Nucleus accumbens (tissue), 56 donors: ENCODE measurements at regions not wholly inside any gene's neighbourhood (a gene's known extent, or its start where the extent isn't known, plus 50 kb on each side); places are given as distances from the start of the nearest gene placed in this dataset.
"Not testable (repeated sequence)": the region's sequence is repeated elsewhere in the genome, so short reads cannot be mapped to it uniquely, and the experiment has no call there.

Experiments used
- DNase-seq, 56 donors: peaks; one replicate each; lab custom pipeline; 2025; lab: John Stamatoyannopoulos, UW

DNA sequence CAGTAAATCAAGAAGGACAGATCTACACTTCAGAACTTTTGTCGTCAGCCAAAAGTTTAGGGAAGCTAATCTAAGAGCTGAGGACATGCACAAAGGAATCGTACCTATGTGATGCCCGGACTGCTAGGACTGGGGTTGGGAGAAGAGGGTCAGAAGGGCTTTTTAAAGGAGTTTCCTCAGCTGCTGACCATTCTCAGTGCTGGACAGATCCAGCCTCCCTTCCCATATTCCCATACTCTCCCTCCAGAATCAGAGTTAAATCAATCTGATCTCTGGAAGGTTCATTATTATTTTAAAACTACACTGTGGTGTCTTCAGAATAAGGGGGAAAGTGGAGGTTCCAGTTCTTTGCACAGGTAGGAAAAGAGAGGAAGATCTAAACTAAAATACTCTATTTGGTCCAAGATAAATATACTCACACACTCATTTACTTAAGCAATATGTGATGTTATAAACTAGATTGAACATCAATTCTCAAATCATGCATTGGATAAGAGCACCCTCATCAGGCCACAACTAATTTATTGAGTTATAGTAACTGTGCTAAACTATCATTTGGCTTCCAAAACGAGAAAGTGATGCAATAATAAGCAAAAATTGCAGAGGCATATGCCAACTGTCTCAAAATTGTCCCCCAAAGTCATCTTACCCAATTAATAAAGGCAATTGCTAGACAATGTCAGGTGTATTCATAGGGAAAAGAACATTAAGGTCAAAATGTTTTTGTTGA, 124.7 kb downstream of the HNRNPD start:
- no peak for DNase-seq

DNA sequence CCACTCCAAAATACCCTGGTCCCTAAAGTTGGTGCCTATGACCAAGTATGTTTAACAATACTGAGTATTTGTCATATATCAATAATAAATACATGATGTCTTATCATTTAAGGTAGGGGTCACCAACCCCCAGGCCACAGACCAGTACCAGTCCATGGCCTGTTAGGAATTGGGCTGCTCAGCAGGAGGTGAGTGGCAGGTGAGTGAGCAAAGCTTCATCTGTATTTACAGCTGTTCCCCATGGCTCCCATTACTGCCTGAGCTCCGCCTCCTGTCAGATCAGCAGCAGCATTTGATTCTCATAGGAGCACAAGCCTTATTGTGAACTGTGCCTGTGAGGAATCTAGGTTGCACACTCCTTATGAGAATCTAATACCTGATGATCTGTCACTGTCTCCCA, 126.2 kb downstream of the HNRNPD start:
- no peak for DNase-seq

DNA sequence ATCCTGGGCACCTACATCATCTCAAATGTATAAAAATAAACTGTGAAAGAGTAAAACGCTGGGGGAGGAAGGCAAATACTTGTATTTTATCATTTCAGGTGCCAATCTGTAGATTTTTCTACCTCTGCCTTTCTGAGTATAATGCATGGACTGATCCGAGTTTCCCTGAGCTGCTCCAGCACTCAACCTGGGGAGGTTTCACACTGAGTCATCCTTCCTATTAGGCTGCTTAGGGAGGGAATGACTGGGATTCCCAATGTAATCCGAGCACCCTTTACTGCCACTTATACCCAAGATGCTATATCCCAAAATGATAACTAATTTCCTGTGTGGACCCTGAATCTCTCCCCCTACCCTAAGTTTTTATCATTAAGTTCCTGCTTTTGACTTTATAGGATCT, 126.6 kb downstream of the HNRNPD start:
- peak in 3 of 56 donors; percentile 0 to 3 (median 3) for DNase-seq

DNA sequence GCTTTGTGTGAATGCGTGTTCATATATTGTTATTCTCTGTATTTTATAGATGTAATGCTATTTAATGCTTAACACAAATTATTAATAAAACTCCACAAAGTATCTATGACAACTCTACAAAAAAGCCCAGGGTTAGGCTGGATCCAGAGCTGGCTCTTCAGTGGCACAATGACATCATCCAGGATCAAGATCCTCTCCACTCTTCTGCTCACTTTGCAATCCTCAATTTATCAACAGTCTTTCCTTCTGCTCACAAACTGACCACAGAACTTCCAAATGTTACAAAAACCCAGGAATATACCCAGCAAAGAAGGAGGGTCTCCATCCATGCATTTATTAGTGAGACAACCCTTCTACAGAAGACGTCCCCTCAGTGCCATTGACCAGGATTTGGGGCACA, 132.3 kb downstream of the HNRNPD start:
- no peak for DNase-seq

DNA sequence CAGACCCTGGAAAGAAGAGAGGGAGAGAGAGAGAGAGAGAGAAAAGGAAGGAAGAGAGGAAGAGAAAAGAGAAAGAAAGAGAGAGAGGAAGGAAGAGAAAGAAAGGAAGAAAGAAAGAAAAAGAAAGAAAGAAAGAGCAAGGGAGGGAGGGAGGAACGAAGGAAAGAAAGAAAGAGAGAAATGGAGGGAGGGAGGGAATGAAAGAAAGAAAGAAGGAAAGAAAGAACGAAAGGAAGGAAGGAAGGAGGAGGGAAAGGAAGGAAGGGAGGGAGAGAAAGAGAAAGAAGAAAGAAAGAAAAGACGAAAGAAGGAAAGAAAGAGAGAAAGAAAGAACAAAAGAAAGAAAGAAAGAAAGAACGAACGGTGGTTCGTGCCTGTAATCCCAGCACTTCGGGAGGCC, 133.4 kb downstream of the HNRNPD start:
- no peak for DNase-seq

DNA sequence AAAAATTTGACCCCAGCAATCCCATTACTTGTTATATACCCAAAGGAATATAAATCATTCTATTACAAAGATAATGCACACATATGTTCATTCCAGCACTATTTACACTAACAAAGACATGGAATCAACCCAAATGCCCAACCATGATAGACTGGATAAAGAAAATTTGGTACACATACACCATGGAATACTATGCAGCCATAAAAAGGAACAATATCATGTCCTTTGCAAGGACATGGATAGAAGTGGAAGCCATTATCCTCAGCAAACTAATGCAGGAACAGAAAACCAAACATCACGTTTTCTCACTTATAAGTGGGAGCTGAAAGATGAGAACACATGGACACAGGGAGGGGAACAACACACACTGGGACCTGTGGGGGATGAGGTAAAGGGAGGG, 136.6 kb downstream of the HNRNPD start:
- not testable (repeated sequence) for DNase-seq

DNA sequence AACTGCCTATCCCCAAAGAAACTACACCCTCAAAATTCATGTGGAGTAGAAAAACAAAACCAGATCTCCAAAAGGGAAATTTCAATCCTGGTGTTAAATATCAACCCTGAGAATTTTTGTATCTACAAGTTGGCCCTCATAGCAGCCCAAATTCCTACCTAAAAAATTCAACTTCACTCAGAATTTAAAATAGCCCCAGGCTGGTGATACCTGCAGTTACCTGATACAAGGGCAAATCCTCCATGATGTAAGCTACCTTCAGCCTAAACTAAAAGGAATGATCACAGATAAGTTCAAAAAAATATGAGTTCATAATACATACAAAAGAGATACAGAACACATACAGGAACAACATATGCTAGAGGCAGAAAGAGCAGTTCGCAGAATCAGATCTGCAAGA, 138.4 kb downstream of the HNRNPD start:
- no peak for DNase-seq

DNA sequence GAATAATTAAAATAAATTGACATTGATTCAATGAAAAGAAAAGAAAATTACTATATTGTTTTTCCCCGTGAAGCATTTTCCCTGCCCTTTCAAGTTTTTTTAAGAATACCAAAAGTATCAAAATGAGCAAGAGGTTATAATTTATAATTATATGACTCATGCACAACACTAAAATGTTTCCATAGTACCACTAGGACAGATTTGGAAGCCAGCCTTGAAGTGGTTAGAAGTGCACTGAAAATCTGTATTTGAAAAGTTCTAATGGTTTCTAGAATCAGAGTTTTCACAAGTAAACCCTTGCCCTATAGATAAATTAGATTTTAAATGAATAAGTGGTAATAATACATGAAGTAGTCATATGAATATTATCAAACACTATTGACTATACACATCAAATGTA, 140.9 kb downstream of the HNRNPD start:
- no peak for DNase-seq

DNA sequence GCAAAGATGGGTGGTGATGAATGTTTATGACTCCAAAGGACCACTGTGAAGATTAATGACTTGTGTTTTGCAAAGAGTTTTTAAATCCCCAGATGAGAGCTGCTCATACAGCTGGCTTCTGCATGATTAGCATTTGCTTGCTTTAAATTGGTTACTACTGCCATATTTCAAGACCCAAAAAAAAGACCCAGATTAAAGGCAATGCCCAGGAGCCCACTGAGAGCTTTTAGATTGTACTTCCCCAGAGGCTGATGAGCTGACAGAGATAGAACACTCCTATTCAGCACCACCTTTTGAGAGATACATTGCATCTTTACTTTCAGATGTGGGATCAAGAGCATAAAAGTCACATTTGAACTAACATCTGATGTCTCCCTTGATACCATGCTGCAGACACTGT, 142.0 kb downstream of the HNRNPD start:
- DNase-seq = no peak

DNA sequence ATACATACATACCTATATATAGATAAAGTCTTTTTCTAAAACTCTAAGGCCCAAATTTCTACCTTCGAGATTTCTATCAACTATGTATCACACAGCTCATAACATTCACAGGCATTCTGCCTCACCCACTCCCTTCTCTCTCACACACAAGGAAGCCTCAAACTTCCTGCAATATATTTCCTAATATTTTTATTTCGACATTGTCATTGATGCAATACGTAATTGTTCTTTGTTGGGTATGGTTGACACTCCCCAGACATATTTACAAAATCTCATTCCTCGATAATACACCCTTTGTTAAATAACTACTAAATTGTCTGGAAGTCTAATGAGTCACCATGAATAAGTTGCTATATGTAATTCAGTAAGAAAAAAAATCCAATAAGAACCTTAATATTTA, 143.5 kb downstream of the HNRNPD start:
- no peak for DNase-seq

DNA sequence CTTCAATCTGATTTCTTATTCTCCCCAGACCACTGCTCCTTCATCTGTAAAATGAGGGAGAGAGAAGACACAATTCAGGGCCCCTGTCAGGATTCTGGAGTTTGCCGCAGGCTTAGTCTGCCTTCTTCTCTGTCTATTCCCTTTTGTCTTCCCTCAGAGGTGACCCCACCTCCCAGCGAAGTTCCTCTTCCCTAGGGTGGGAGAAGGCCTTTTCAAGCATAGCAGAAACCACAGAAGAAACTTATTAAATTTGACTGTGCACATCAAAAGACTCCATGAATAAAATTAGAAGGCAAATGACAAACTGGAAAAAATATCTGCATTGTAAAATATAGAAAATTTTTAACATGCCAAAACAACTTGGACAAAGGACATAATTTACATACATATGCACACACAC, 148.8 kb downstream of the HNRNPD start:
- no peak for DNase-seq

DNA sequence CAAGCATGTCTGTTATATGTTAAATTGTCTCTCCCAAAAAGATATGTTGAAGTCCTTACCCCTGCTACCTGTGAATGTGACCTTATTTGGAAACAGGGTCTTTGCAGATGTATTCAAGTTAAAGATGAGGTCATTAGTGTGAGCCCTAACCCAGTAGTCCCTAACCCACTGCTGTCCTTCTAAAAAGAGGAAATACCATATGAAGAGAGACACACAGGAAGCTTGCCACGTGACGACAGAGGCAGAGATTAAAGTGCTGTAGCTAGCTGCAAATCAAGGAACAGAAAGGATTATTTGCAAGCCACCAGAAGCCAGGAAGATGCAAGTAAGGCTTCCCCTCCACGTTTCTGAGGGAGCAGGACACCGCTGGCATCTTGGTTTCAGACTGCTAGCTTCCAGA, 150.1 kb downstream of the HNRNPD start:
- DNase-seq = peak in 10 of 56 donors; percentile 1 to 29 (median 5)

DNA sequence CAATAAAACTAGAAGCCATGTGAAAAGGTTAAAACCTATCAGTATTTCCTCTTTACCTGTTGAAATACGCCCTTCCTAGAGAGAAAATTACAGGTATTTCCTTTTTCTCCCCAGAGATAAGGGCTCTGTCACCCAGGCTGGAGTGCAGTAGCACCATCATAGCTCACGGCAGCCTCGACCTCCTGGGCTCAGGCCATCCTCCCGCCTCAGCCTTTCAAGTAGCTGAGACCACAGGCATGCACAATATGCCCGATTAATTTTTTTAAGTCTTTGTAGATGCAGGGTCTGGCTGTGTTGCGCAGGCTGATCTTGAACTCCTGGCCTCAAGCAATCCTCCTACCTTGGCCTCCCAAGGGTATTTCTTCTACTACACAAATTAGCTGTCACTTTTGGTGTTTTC, 154.4 kb downstream of the HNRNPD start:
- no peak for DNase-seq

DNA sequence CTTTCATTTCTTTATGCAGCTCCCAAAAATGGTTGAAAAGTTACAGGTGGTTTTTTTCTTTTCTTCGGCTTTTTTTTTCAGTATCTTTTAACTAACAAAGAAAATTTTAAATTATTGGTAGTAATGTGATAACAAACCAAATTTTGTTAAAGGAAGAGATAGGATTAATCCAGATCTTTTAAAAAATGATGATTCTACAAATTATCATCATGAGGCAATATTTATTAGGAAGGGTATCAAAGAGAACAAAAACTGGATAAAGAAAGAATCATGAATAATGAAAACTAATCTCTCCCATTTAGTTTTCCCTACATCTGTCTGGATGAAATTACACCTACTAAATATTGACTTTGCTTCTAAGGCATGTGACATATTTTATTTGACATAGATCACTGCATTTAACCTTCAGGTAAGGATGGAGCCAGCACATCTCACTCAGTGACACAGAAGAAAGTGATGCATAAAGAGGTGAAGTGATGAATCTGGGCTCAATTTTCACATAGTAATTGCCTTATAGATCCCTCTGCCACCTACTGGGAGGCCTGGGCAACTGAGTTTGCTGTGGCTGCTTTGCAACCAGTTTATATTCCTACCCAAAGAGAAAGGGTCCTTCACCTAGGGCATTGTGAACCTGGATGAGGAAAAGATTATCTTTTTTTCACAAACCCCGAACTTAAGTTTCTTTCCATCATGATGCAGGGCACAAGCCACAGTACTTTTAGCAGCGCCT, 155.6 kb downstream of the HNRNPD start:
- peak in 5 of 56 donors; percentile 1 to 16 (median 6) for DNase-seq

DNA sequence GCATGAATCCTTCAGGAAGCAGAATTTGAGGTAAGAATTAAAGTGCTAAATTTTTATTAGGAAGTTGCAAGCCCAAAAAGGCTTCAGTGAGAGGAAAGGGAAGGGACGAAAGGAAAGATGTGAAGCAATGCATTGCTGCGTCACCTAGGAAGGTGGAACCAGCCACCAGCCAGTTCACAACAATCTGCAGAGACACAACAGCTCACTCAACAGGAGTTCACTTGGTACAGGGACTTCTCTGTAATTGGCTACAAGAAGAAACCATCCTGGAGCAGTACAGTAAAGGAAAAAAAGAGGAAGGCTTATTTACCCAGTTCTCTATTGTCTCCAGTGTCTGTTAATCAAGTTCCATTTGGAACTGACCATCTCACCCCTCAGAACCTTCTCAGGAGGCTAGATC, 157.6 kb downstream of the HNRNPD start:
- DNase-seq = no peak

DNA sequence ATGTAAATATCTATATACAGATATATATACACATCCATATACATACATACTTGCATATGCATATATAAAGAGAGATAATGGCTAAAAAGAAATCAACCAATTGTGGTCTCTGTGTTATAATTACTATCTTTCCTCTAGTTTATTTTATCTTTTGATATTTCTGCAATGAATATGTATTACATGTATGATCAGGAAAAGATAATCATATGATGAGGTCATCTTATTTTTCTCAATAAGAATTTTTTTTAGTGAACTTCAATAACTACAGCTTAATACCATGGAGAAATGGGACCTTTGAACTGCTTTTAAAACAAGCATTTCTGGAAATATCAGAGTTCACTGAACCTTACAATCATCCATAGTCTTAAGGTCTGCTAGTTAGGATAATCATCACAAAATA, 158.0 kb downstream of the HNRNPD start:
- DNase-seq = no peak

DNA sequence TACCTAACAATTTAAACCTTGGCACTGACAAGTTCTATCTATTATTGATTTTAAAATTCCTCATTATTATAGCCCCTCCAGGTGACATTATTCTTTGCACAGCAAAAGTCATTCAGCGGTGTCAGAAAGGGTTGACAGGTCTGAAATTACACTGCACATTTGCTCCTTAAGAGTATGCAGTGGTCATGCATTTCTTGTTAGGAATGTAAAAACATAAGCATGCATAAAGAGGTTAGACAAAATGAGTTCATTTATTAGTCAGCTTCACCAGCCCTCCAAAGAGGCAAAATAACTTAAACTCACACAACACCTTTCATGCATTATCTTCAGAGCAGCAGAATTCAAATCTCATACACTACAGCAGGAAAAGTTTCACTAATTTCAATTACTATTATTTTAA, 158.8 kb downstream of the HNRNPD start:
- DNase-seq = no peak

DNA sequence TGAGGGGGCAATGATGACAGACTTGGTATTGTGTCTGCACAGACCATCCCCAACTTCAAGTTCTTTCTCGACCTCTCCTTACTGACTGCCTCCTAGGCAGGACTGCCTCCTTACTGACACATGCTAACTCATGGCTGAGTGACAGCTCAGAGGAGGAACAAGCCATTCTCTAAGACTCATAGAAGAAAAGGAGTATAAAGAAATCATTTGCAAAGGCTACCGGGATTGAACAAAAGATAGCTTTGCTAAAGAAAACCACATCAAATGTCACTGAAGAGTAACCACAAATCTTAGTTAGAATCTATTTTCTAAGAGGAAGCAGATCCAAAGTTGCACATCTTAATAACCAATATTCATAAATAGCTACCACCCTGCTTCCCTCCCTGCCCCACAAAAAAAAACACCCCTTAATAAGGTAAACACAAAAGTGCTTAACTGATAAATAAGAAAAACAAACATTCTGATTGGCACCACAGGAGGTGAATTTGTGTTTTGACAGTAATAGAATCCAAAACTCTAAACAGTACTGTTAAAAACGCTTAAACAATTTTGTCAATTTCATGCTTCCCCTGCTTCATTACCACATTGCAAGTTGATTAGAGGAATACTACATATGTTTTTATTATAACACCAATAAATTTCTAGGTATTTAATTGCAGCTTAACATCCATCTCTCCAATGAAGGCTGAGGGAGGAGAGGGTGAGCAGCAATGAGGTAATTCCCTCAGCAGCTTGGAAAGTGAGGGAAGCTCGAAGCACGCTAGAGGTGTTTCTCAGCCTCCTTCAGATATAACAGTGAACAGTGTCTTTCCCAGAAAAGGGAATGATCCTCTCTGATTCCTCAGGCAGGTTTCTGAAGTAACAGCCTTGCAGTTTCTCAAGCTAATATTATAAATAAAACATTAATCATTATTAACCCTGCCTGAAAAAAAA, 160.0 kb downstream of the HNRNPD start:
- DNase-seq = no peak

DNA sequence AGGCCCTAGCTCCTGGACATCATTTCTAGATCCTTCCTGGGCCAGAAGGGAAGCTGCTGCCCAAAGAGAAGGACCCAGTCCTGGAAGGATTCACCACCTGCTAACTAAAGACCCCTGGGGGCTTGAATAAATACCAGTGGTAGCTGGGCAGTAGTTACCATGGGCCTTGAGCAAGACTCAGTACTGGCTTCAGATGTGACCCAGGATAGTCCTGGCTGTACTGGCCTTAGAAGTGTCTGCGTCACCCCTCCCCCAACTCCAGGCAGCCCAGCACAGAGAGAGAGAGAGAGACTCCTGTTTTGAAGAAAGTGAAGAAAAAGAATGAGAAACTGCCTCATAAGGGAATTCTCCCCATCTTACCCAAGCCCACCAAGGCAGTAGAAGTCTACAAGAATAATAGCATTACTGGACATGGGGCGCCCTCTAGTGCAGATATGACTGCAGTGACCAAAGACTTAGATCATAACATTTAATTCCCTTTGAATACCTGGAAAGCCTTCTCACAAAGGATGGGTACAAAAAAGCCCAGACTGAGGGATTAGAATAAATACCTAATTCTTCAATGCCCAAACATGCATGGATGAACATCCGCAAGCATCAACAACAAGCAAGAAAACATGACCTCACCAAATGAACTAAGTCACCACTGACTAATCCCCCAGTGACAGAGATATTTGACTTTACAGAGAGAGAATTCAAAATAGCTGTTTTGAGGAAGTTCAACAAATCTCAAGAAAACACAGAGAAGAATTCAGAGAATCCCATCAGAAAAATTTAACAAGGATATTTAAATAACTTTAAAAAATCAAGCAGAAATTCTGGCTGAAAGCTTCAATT, 171.8 kb downstream of the HNRNPD start:
- DNase-seq = peak in 9 of 56 donors; percentile 0 to 37 (median 4)

DNA sequence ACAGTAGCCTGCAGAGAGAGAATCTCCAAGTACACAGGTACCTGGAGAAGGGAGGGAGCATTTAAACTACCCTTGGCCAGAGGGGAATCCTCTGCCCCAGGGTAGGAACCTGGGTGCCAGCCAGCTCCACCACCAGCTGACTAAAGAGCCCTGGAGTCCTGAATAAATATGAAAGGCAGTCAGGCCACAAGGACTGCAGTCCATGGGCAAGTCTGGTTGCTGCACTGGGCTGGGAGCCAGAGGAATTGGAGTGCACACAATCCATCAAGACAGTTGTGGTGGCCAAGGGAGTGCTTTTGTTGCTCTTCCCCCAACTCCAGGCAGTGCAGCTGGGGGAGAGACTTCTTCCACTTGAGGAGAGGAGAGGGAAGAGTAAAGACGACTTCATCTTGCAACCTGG, 172.5 kb downstream of the HNRNPD start:
- DNase-seq = no peak
